Osteocyte (in vitro differentiated cells): ENCODE measurements at regions not wholly inside any gene's neighbourhood (a gene's known extent, or its start where the extent isn't known, plus 50 kb on each side); places are given as distances from the start of the nearest gene placed in this dataset.
"Not testable (repeated sequence)": the region's sequence is repeated elsewhere in the genome, so short reads cannot be mapped to it uniquely, and the experiment has no call there.

Experiments
- DNase-seq: peaks from one replicate; pipeline ENCODE4 v3.0.0; 2021; ENCODE audit warnings: mixed read lengths; ENCODE audit not compliant: unreplicated experiment; ENCODE audit errors: extremely low spot score
- H3K27ac Mint-ChIP-seq: one replicate; pipeline ENCODE4 v1.8.0; 2021; ENCODE audit warnings: mild to moderate bottlenecking, mixed read lengths; ENCODE audit not compliant: unreplicated experiment
- H3K27me3 Mint-ChIP-seq: one replicate; pipeline ENCODE4 v1.8.0; 2021; ENCODE audit warnings: mixed read lengths; ENCODE audit not compliant: unreplicated experiment
- H3K36me3 Mint-ChIP-seq: one replicate; pipeline ENCODE4 v1.8.0; 2021; ENCODE audit warnings: mixed read lengths; ENCODE audit not compliant: unreplicated experiment
- H3K4me1 Mint-ChIP-seq: one replicate; pipeline ENCODE4 v1.8.0; 2021; ENCODE audit warnings: mixed read lengths; ENCODE audit not compliant: unreplicated experiment
- H3K4me3 Mint-ChIP-seq: one replicate; pipeline ENCODE4 v1.8.0; 2021; ENCODE audit warnings: mild to moderate bottlenecking, moderate library complexity, mixed read lengths; ENCODE audit not compliant: unreplicated experiment
- H3K9me3 Mint-ChIP-seq: one replicate; pipeline ENCODE4 v1.8.0; 2021; ENCODE audit warnings: mixed read lengths; ENCODE audit not compliant: unreplicated experiment
- CTCF ChIP-seq: fragments of 200-600 bp; sonication (generic); IDR thresholded peaks from 2 replicates; pipeline ENCODE4 v1.5.0; 2021; ENCODE audit warnings: antibody characterized with exemption, mild to moderate bottlenecking, moderate library complexity

GRCh38 chr20:19048995-19049501 lies 163.4 kb upstream of the SLC24A3 start:
- TF ChIP-seq CTCF, result no peak
- Mint-ChIP-seq H3K27ac (no peak overlapping the region), H3K27me3 (no peaks in the 10 kb centered on the region), H3K36me3 (no peaks in the 10 kb centered on the region), H3K9me3 (no peaks in the 10 kb centered on the region), H3K4me1 (no peaks in the 10 kb centered on the region), H3K4me3 (no peak overlapping the region)
- DNase-seq, result no peak

DNA sequence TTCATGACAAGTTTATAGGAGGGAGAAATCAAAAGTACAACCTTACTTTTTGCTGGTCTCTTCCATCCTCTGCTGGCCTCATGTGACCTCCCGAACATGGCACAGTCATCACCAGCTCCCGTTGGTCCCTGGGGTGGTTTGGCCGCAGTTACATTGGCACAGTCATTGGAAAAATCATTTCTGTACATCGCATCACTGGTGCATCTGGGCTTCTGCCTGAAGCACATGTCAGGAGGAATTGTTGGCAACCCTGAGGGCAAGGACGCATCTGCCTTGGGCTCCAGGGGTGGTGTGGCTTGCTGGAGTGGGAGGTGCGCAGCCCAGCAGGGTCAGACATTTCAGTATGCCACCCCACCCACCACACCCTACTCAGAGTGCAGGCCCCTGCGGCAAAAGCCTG lies 162.9 kb upstream of the SLC24A3 start:
- no peaks in the 10 kb centered on the region for H3K36me3 Mint-ChIP-seq
- H3K27me3 Mint-ChIP-seq, result no peaks in the 10 kb centered on the region
- no peak for DNase-seq
- no peaks in the 10 kb centered on the region for H3K4me1 Mint-ChIP-seq
- TF ChIP-seq CTCF, result no peak
- no peak overlapping the region for H3K27ac Mint-ChIP-seq
- H3K4me3 Mint-ChIP-seq, result no peak overlapping the region
- no peaks in the 10 kb centered on the region for H3K9me3 Mint-ChIP-seq

GRCh38 chr20:19056909-19057308 lies 155.5 kb upstream of the SLC24A3 start:
- Mint-ChIP-seq H3K9me3 (peaks cover 47% of the 10 kb centered on the region), H3K27me3 (no peaks in the 10 kb centered on the region), H3K27ac (no peak overlapping the region), H3K4me1 (no peaks in the 10 kb centered on the region), H3K36me3 (no peaks in the 10 kb centered on the region), H3K4me3 (no peak overlapping the region)
- DNase-seq, result no peak
- TF ChIP-seq CTCF, result no peak

DNA sequence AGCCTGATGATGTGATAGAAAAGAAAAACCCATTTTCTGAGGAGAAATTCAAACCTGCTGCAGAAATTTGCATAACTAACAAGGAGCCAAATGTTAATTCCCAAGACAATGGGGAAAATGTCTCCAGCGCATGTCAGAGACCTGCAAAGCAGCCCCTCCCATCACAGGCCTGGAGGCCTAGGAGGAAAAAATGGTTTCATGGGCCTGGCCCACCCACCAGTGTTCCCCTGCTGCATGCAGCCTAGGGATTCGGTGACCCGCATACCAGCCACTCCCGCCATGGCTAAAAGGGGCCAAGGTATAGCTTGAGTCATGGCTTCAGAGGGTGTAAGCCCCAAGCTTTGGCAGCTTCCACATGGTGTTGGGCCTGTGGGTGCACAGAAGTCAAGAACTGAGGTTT lies 147.7 kb upstream of the SLC24A3 start:
- peaks cover 62% of the 10 kb centered on the region for H3K9me3 Mint-ChIP-seq
- H3K4me3 Mint-ChIP-seq, H3K27me3 Mint-ChIP-seq, H3K4me1 Mint-ChIP-seq, DNase-seq, H3K36me3 Mint-ChIP-seq, H3K27ac Mint-ChIP-seq: not testable (repeated sequence)

GRCh38 chr20:19067986-19068385 lies 144.5 kb upstream of the SLC24A3 start:
- DNase-seq, result no peak
- Mint-ChIP-seq H3K4me1 (no peaks in the 10 kb centered on the region), H3K9me3 (peaks cover 33% of the 10 kb centered on the region), H3K4me3 (no peak overlapping the region), H3K36me3 (no peaks in the 10 kb centered on the region), H3K27ac (no peak overlapping the region), H3K27me3 (no peaks in the 10 kb centered on the region)
- no peak for TF ChIP-seq CTCF

GRCh38 chr20:19070026-19070425 lies 142.4 kb upstream of the SLC24A3 start:
- Mint-ChIP-seq H3K4me3 (no peak overlapping the region), H3K27ac (no peak overlapping the region), H3K4me1 (no peaks in the 10 kb centered on the region), H3K27me3 (no peaks in the 10 kb centered on the region), H3K9me3 (peaks cover 17% of the 10 kb centered on the region), H3K36me3 (no peaks in the 10 kb centered on the region)
- no peak for DNase-seq
- no peak for TF ChIP-seq CTCF
